ENCODE measurements at regions not wholly inside any gene's neighbourhood (a gene's known extent, or its start where the extent isn't known, plus 50 kb on each side); places are given as distances from the start of the nearest gene placed in this dataset.

DNA sequence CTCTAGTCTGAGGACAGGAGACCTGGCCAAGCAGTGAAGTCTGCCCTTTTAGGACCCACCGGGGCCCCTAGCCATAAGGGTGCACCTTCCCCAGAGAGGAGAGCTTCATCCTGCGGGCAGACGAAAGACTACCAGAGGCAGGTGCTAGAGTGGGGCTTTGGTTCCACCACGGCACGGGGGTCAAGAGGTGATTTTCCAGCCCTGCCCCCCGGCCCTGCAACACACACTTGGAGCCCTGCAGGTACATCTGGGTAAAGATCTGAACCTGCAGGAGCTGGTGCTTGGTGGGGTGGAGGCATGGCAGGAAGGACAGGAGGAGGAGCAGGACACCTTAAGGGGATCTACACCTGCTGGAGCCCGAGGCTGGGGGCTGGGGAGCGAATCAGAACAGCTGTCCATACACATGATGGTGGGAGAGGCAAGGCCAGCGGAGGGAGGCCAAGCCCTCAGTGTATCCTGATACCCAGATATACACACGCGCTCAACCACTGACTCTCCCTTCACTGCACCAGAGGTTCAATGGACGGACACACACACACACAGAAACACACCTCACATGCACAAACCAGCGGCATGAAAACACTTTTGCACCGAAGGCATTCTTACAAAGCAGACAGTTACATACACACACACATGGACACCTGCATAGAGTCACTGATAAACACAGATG, 98.4 kb upstream of the MVB12B start:
- Histone ChIP-seq H3K9ac (ENCODE audit: low read depth in 1 of 2, low read length in 2 of 2) (no peak overlapping the region), H3K9me3 (ENCODE audit: control insufficient read depth in 4 of 4, low read length in 3 of 4) (no peaks in the 10 kb centered on the region), H3K4me3 (ENCODE audit: low read depth in 1 of 3, low read length in 3 of 3) (no peak overlapping the region), H3K27me3 (ENCODE audit: control insufficient read depth in 4 of 4, insufficient read depth in 4 of 4, low read length in 3 of 4) (no peaks in the 10 kb centered on the region), H3K27ac (ENCODE audit: low read depth in 1 of 2, low read length in 2 of 2) (no peak overlapping the region), H3K4me1 (ENCODE audit: control insufficient read depth in 4 of 4, insufficient read depth in 4 of 4, low read length in 3 of 4) (peaks cover 0 to 3% (median 0%) of the 10 kb centered on the region in 4 donors), H3K36me3 (ENCODE audit: control insufficient read depth in 4 of 4, insufficient read depth in 3 of 4, low read depth in 1 of 4, low read length in 3 of 4) (no peaks in the 10 kb centered on the region)
- DNase-seq (ENCODE audit: low spot score), result no peak
- WGBS, result 84% methylated on average over 14 of the region's 14 CpGs
- no peak for TF ChIP-seq TAF1 (conservative IDR thresholded peaks at IDR 0.05)
- TF ChIP-seq FOXA1 (IDR thresholded peaks at IDR 0.05), result no peak
- TF ChIP-seq, protein P1, sequence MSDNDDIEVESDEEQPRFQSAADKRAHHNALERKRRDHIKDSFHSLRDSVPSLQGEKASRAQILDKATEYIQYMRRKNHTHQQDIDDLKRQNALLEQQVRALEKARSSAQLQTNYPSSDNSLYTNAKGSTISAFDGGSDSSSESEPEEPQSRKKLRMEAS (IDR thresholded peaks at IDR 0.05), result no peak
- no peak for TF ChIP-seq NR2F2 (IDR thresholded peaks at IDR 0.05)
- no peak for TF ChIP-seq GABPA (IDR thresholded peaks at IDR 0.05 in 1 of 2, conservative IDR thresholded peaks at IDR 0.05 in 1 of 2)
- no peak for TF ChIP-seq HNF4G (IDR thresholded peaks at IDR 0.05)
- TF ChIP-seq YY1 (IDR thresholded peaks at IDR 0.05), result no peak
- TF ChIP-seq, protein P2, sequence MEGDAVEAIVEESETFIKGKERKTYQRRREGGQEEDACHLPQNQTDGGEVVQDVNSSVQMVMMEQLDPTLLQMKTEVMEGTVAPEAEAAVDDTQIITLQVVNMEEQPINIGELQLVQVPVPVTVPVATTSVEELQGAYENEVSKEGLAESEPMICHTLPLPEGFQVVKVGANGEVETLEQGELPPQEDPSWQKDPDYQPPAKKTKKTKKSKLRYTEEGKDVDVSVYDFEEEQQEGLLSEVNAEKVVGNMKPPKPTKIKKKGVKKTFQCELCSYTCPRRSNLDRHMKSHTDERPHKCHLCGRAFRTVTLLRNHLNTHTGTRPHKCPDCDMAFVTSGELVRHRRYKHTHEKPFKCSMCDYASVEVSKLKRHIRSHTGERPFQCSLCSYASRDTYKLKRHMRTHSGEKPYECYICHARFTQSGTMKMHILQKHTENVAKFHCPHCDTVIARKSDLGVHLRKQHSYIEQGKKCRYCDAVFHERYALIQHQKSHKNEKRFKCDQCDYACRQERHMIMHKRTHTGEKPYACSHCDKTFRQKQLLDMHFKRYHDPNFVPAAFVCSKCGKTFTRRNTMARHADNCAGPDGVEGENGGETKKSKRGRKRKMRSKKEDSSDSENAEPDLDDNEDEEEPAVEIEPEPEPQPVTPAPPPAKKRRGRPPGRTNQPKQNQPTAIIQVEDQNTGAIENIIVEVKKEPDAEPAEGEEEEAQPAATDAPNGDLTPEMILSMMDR (IDR thresholded peaks at IDR 0.05; ENCODE audit: low read depth, low read length, missing input control), result no peak
- TF ChIP-seq, protein P3, sequence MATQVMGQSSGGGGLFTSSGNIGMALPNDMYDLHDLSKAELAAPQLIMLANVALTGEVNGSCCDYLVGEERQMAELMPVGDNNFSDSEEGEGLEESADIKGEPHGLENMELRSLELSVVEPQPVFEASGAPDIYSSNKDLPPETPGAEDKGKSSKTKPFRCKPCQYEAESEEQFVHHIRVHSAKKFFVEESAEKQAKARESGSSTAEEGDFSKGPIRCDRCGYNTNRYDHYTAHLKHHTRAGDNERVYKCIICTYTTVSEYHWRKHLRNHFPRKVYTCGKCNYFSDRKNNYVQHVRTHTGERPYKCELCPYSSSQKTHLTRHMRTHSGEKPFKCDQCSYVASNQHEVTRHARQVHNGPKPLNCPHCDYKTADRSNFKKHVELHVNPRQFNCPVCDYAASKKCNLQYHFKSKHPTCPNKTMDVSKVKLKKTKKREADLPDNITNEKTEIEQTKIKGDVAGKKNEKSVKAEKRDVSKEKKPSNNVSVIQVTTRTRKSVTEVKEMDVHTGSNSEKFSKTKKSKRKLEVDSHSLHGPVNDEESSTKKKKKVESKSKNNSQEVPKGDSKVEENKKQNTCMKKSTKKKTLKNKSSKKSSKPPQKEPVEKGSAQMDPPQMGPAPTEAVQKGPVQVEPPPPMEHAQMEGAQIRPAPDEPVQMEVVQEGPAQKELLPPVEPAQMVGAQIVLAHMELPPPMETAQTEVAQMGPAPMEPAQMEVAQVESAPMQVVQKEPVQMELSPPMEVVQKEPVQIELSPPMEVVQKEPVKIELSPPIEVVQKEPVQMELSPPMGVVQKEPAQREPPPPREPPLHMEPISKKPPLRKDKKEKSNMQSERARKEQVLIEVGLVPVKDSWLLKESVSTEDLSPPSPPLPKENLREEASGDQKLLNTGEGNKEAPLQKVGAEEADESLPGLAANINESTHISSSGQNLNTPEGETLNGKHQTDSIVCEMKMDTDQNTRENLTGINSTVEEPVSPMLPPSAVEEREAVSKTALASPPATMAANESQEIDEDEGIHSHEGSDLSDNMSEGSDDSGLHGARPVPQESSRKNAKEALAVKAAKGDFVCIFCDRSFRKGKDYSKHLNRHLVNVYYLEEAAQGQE (IDR thresholded peaks at IDR 0.05), result no peak
- TF ChIP-seq, protein P4, sequence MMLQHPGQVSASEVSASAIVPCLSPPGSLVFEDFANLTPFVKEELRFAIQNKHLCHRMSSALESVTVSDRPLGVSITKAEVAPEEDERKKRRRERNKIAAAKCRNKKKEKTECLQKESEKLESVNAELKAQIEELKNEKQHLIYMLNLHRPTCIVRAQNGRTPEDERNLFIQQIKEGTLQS (IDR thresholded peaks at IDR 0.05), result no peak
- TF ChIP-seq SP1 (IDR thresholded peaks at IDR 0.05), result no peak
- TF ChIP-seq FOXA2 (IDR thresholded peaks at IDR 0.05), result no peak
- TF ChIP-seq EGR1 (IDR thresholded peaks at IDR 0.05; ENCODE audit: low read depth in 2 of 2), result no peak
- no peak for TF ChIP-seq JUND (IDR thresholded peaks at IDR 0.05)
- TF ChIP-seq, protein P5, sequence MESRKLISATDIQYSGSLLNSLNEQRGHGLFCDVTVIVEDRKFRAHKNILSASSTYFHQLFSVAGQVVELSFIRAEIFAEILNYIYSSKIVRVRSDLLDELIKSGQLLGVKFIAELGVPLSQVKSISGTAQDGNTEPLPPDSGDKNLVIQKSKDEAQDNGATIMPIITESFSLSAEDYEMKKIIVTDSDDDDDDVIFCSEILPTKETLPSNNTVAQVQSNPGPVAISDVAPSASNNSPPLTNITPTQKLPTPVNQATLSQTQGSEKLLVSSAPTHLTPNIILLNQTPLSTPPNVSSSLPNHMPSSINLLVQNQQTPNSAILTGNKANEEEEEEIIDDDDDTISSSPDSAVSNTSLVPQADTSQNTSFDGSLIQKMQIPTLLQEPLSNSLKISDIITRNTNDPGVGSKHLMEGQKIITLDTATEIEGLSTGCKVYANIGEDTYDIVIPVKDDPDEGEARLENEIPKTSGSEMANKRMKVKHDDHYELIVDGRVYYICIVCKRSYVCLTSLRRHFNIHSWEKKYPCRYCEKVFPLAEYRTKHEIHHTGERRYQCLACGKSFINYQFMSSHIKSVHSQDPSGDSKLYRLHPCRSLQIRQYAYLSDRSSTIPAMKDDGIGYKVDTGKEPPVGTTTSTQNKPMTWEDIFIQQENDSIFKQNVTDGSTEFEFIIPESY (IDR thresholded peaks at IDR 0.05), result no peak
- no peak for TF ChIP-seq RXRA (IDR thresholded peaks at IDR 0.05)
- TF ChIP-seq HNF4A (conservative IDR thresholded peaks at IDR 0.05), result no peak
- TF ChIP-seq RAD21 (IDR thresholded peaks at IDR 0.05), result no peak
